PC-3 (cell line): ENCODE measurements at regions not wholly inside any gene's neighbourhood (a gene's known extent, or its start where the extent isn't known, plus 50 kb on each side); places are given as distances from the start of the nearest gene placed in this dataset.

Experiments used
- CTCF ChIP-seq: fragments of 300-600 bp; sonication (generic); conservative IDR thresholded peaks from 2 replicates; pipeline ENCODE4 v1.5.1; 2017; ENCODE audit warnings: antibody characterized with exemption, low read depth, mild to moderate bottlenecking, low read length
- EZH2 ChIP-seq: fragments of 300-600 bp; sonication (generic); IDR thresholded peaks from one replicate; pipeline ENCODE4 v1.6.1; 2017; ENCODE audit warnings: antibody characterized with exemption, mild to moderate bottlenecking, low read length; ENCODE audit not compliant: unreplicated experiment

GRCh38 chr3:102182162-102182561, 252.7 kb upstream of the ZPLD1 start:
- TF ChIP-seq CTCF (no peak), EZH2 (no peak)
